MCF 10A (cell line): ENCODE measurements at regions not wholly inside any gene's neighbourhood (a gene's known extent, or its start where the extent isn't known, plus 50 kb on each side); places are given as distances from the start of the nearest gene placed in this dataset.

Experiments used
- BruUV-seq: library from RNA; stranded (reverse); fragments of 400-500 nt; replicated peaks from 2 replicates; lab custom pipeline; 2021; lab: Mats Ljungman, UMichigan
- CTCF ChIA-PET: fragments of 300-600 bp; sonication (Branson Sonifier 250); formaldehyde crosslinking; extraction: SDS; loops from one replicate; lab custom pipeline; 2021; ENCODE audit warnings: antibody characterized with exemption, inconsistent platforms; lab: Yijun Ruan, JAX
- POLR2A ChIA-PET: fragments of 300-600, 350-650 bp; sonication (Branson Sonifier 250); formaldehyde crosslinking; extraction: SDS; loops from one replicate; lab custom pipeline; 2020; ENCODE audit warnings: antibody characterized with exemption, inconsistent platforms; lab: Yijun Ruan, JAX
- DNase-seq: peaks from one replicate; pipeline ENCODE4 v3.0.0-alpha.2; 2018; ENCODE audit not compliant: unreplicated experiment
- H3K27ac Mint-ChIP-seq: one replicate; pipeline ENCODE4 v1.8.0; 2022; ENCODE audit warnings: mild to moderate bottlenecking, low read depth, mixed read lengths; ENCODE audit not compliant: unreplicated experiment
- H3K27me3 Mint-ChIP-seq: one replicate; pipeline ENCODE4 v1.8.0; 2022; ENCODE audit warnings: mixed read lengths; ENCODE audit not compliant: insufficient read depth, unreplicated experiment
- H3K36me3 Mint-ChIP-seq: one replicate; pipeline ENCODE4 v1.8.0; 2022; ENCODE audit warnings: mild to moderate bottlenecking, moderate library complexity, mixed read lengths; ENCODE audit not compliant: insufficient read depth, unreplicated experiment
- H3K4me1 Mint-ChIP-seq: one replicate; pipeline ENCODE4 v1.8.0; 2022; ENCODE audit warnings: mixed read lengths; ENCODE audit not compliant: insufficient read depth, unreplicated experiment
- H3K4me3 Mint-ChIP-seq: one replicate; pipeline ENCODE4 v1.8.0; 2022; ENCODE audit warnings: mild to moderate bottlenecking, moderate library complexity, mixed read lengths; ENCODE audit not compliant: unreplicated experiment
- H3K9me3 Mint-ChIP-seq: one replicate; pipeline ENCODE4 v1.8.0; 2022; ENCODE audit warnings: mixed read lengths; ENCODE audit not compliant: unreplicated experiment
- intact Hi-C: fragments of 100-400 bp; cut with micrococcal nuclease; formaldehyde crosslinking; loops from 2 replicates; pipeline ENCODE4 v1.14.1; 2022
- TF ChIP-seq, protein P1 (sequence below): fragments of 200-600 bp; IDR thresholded peaks from one replicate; pipeline ENCODE4 v1.8.0; 2022; ENCODE audit warnings: antibody characterized with exemption, mild to moderate bottlenecking; ENCODE audit not compliant: unreplicated experiment

DNA sequence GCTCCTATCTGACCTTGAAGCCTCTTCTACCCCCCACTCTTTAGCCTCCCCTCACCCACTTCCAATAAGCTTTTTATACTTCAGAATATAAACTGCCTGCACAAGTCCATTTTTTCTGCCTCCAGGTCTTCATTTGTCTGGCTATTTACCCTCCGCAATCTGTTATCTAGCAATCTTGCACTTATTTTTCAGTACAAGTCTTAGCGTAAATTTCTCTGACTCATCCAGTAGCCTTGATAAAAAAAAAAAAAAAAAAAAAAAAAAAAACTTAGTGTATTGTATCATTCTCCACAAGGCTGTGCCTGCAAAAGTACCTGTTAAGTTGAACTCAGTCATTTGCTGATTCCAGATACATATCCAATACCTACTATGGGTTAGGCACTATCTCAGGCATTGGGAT, 219.5 kb upstream of the DKK2 start:
- ChIA-PET CTCF (interaction anchor here (1.0 kb wide), 1 partner anchor 12 kb away, joined by 3 read pairs; no protein-coding TSS in a partner anchor), POLR2A (interaction anchor here (0.6 kb wide), 1 partner anchor 458 kb away, joined by 3 read pairs; no protein-coding TSS in a partner anchor)
- no TSS peak for BruUV-seq
- H3K27ac Mint-ChIP-seq, result no peak overlapping the region
- H3K27me3 Mint-ChIP-seq, result no peaks in the 10 kb centered on the region
- no peaks in the 10 kb centered on the region for H3K9me3 Mint-ChIP-seq
- DNase-seq, result peak; percentile 19
- TF ChIP-seq, protein P1, sequence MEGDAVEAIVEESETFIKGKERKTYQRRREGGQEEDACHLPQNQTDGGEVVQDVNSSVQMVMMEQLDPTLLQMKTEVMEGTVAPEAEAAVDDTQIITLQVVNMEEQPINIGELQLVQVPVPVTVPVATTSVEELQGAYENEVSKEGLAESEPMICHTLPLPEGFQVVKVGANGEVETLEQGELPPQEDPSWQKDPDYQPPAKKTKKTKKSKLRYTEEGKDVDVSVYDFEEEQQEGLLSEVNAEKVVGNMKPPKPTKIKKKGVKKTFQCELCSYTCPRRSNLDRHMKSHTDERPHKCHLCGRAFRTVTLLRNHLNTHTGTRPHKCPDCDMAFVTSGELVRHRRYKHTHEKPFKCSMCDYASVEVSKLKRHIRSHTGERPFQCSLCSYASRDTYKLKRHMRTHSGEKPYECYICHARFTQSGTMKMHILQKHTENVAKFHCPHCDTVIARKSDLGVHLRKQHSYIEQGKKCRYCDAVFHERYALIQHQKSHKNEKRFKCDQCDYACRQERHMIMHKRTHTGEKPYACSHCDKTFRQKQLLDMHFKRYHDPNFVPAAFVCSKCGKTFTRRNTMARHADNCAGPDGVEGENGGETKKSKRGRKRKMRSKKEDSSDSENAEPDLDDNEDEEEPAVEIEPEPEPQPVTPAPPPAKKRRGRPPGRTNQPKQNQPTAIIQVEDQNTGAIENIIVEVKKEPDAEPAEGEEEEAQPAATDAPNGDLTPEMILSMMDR, result no peak
- H3K36me3 Mint-ChIP-seq, result no peaks in the 10 kb centered on the region
- no peak overlapping the region for H3K4me3 Mint-ChIP-seq
- intact Hi-C loops, result no loop called here
- peaks cover 24% of the 10 kb centered on the region for H3K4me1 Mint-ChIP-seq

DNA sequence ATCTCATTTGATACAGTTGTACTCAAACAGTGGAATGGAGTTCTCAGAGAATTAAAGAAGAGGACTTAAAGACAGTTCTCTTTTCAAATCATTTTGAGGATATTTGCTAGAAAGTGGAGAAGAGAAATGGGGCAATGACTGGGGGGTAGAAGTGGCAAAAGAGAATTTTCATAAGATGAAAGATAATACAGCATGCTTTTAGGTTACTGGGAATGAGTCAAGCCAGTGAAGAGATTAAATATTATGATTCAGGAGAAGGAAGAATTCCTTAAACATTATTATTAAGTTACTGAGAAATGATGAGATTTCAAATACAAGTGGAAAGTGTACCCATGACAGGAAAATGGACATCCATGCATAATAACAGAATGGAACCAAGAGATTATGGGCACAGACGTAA, 219.0 kb upstream of the DKK2 start:
- BruUV-seq, result no TSS peak
- no peaks in the 10 kb centered on the region for H3K27me3 Mint-ChIP-seq
- H3K4me3 Mint-ChIP-seq, result no peak overlapping the region
- no peaks in the 10 kb centered on the region for H3K9me3 Mint-ChIP-seq
- ChIA-PET POLR2A (interaction anchor here (0.6 kb wide), 1 partner anchor 457 kb away, joined by 3 read pairs; no protein-coding TSS in a partner anchor), CTCF (interaction anchor here (1.0 kb wide), 1 partner anchor 12 kb away, joined by 3 read pairs; no protein-coding TSS in a partner anchor)
- TF ChIP-seq, protein P1, result no peak
- H3K27ac Mint-ChIP-seq, result no peak overlapping the region
- intact Hi-C loops, result no loop called here
- peaks cover 21% of the 10 kb centered on the region for H3K4me1 Mint-ChIP-seq
- no peaks in the 10 kb centered on the region for H3K36me3 Mint-ChIP-seq
- DNase-seq, result no peak

DNA sequence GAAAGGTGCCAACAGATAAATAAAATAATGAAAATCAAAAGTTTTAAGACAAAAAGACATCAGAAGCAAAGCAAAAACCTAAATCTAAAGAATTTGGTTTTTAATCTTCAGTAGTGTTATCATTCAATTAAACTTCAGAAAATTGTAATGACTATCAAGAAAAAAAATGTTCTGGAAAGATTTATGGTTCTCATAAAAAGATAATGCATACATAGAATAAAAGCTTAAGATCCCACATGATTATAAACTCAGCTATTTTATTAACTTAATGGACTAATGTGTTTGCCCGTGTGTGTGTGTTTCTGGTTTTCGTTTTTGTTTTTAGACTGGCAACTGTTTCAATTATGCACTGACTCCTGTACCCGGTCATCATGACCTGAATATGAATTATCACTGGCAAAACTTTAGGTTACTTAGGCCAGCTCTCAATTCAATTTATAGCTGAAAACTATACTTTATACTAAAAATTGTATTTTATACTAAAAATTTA, 217.5 kb upstream of the DKK2 start:
- TF ChIP-seq, protein P1, result no peak
- no TSS peak for BruUV-seq
- CTCF ChIA-PET, result interaction anchor here (1.4 kb wide), 2 partner anchors 10 to 70 kb away, joined by 3 to 4 read pairs; no protein-coding TSS in a partner anchor
- DNase-seq, result no peak
- Mint-ChIP-seq H3K36me3 (no peaks in the 10 kb centered on the region), H3K27me3 (no peaks in the 10 kb centered on the region), H3K4me3 (no peak overlapping the region), H3K9me3 (no peaks in the 10 kb centered on the region), H3K4me1 (peaks cover 27% of the 10 kb centered on the region), H3K27ac (no peak overlapping the region)
- intact Hi-C loops, result no loop called here
- POLR2A ChIA-PET, result no interaction called here

DNA sequence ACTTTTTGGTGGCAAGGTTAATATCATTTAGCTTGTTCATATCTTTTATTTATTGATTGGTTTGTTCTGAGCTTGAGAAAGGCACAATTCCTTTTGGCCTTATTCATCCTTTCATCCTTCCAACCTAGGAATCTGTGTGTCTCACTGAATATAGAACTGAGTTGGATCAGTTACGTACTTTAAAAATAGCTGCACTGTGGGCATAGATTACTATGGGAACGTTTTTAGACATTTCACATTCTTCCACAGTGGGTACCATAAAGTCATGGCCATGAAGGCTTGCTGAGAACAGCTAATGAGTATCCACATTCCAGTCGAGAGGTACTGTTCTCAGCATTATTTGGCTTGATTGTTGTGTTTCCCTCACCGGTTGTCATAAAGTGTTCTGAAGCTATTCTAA, 217.0 kb upstream of the DKK2 start:
- no peak for DNase-seq
- peaks cover 25% of the 10 kb centered on the region for H3K4me1 Mint-ChIP-seq
- no TSS peak for BruUV-seq
- CTCF ChIA-PET, result interaction anchor here (0.7 to 1.4 kb wide), 3 partner anchors 10 to 69 kb away, joined by 3 to 4 read pairs (median 3); no protein-coding TSS in a partner anchor
- no peak overlapping the region for H3K27ac Mint-ChIP-seq
- POLR2A ChIA-PET, result interaction anchor here (0.6 to 0.7 kb wide), 2 partner anchors 10 to 158 kb away, joined by 3 read pairs; no protein-coding TSS in a partner anchor
- H3K9me3 Mint-ChIP-seq, result no peaks in the 10 kb centered on the region
- TF ChIP-seq, protein P1, result no peak
- no peaks in the 10 kb centered on the region for H3K36me3 Mint-ChIP-seq
- no peaks in the 10 kb centered on the region for H3K27me3 Mint-ChIP-seq
- no peak overlapping the region for H3K4me3 Mint-ChIP-seq
- intact Hi-C loops, result no loop called here
